SHP77 (cell line): ENCODE measurements at regions not wholly inside any gene's neighbourhood (a gene's known extent, or its start where the extent isn't known, plus 50 kb on each side); places are given as distances from the start of the nearest gene placed in this dataset.

Experiments used
- DNase-seq, 2 experiments: peaks; one replicate each; lab custom pipeline; 2025; lab: John Stamatoyannopoulos, UW

DNA sequence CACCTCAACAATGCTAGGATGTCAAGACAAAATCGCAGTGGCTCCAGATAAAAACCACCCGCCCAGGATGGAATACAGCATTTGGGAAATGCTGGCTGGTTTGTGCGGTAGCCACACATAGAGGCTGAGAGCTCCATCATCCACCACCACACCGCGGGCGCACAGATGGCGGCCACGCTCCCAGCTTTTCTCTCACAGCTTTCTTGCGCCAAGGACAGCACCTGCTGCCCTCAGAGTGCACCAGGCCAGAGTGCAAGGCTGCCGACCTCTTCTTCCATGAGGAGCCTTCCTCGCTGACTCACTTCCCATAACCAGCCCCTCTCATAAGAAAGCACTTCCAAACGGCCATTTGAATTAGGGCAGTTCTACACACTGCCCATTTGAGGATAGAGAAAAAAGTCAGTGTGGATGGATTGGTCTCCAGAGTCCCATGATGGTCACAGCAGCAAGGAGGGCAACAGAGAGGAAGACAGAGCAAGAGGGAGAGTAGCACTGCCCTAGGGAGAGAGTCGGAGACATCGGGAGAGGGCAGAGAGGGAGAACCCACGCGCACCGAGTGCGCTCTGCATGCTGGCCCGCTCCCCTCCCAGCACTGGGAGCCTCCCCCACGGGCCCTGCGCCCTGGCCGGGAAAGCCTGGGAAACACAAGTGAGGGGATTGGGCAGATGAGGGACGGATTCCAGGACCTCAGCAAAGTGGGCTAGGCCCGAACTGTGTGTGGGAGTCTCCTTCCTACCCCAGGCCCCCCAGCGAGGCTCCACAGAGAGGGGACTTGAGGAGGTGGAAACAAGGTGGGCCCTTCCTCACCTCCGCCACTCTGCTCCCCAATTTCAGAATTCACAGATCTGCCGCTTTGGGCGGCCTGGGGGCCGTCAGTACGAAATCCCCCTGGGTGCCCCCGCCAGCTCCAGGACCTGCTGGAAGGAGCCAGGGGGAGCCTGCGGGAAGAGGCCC lies 156.9 kb downstream of the USP12 start:
- DNase-seq = no peak

DNA sequence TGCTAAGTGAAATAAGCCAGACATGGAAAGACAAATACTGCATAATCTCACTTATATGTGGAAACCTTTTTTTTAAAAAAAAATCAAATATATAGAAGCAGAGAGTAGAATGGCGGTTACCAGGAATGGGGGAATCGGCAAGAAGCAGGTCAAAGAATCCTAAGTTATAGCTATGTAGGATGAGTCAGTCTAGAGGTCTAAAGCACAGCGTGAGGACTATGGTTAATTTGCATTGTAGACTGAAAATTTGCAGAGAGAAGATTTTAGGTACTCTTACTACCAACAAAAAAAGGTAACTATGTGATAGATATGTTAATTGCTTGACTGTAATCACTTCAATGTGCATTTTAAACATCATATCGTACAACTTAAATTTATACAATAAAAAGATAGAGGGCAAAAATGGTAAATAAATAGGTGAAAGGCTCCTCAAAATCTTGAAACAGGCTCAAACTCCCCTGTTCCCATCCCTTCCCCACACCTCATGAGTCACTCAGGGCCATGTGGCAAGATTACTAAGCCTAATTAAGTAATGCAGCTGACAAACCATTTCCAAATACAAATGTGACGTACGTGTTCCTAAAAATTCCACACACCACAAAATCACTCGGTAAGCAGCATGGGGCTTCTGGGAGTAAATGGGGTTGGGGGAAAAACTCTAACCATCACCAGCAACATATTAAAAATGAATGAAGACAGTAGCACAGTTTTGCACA lies 159.0 kb downstream of the USP12 start:
- DNase-seq = no peak

DNA sequence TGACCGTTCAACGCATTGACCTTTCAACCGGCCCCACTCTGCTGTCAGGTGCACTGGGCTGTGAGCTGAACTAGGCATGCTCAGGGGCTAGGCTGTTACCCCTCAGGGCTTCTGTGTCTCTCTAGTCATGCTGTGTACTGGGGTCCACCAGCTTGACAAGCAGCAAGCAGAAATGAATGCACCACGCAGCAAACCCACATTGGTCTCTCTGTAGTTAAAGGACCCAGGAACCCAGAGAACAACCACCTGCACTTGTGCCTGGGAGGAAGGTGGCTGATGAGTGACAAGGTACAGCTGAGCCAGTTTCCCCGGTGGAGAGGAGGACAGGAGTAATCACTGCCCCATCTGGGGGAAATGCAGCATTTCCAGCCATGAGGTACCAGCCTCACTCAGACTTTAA lies 159.9 kb downstream of the USP12 start:
- no peak for DNase-seq

GRCh38 chr13:27008733-27009132 lies 162.9 kb downstream of the USP12 start:
- DNase-seq = no peak

DNA sequence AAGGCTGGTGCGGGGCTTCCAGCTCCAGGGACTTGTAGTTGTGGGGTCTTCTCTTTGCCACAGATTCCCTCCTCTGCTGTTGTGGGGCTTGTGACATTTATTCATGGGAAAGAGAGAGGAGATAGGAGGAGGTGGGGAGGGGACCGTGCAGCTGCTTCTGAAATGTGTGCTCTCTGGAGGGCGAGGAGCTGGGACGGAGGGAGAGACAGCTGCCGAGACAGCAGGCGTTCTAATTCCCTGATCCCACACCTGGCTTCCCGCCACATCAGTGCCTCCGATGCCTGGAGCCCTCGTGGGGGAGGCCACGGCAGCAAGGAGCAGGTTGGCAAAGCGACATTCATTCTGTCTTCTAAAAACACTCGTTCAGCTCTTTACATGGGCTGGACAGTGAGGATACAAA lies 164.4 kb downstream of the USP12 start:
- peak; percentile 72 to 86 for DNase-seq

DNA sequence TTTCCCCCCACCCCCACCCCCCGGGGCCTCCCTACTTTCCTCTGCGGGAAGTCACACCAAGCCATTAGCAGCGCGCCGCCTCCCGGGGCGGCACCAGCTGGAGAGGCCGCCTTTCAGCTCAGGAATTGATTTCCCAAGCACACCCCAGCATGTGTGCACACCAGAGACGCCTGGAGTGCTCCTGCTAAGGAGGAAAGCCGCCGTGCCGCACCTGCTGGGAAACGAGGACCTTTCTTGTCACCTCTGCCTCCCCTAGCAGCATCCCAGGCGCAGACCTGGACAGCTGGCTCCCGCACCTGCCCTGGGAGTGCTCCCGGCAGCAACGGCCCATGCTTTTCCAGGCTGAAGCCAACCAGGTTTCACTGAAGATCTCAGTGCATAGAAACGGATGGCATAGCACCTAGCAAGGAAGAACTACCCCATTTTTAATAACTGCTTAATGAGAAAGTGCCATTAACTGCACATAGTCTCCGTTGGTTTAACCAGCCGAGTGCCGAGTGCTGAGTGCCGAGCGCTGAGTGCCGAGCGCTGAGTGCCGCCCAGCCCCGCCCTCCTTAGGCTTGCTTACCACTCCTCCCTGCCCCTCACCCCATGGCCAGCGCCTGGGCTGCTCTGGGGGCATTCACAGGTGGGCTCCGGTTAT lies 165.0 kb downstream of the USP12 start:
- peak; percentile 88 for DNase-seq

DNA sequence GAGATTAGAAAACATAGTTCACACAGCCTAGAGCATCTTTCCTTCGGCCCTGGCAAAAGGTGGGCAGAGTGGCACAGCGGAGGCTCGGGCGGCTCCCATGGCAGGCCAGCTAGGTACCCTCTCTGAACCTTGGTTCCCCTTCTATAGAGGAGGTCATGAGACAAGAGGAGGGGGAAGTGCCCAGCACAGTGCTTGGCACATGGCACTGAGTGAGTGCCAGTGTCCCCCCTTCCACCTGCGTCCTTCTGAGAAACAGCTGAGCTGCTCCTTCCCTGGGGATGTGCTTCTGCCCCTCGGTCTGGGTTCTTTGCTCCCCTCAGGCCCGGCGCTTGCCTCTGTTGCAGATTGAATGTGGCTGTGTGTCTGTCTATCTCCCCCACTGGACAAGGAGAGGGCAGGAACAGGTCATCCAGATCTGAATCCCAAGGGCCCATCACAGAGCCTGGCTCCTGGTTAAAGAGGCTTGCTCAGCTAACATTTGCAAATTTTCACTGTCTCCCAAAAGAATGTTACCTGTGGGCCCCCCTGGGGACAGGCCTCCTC lies 165.6 kb downstream of the USP12 start:
- DNase-seq = peak in 1 of 2 experiments; percentile 22

DNA sequence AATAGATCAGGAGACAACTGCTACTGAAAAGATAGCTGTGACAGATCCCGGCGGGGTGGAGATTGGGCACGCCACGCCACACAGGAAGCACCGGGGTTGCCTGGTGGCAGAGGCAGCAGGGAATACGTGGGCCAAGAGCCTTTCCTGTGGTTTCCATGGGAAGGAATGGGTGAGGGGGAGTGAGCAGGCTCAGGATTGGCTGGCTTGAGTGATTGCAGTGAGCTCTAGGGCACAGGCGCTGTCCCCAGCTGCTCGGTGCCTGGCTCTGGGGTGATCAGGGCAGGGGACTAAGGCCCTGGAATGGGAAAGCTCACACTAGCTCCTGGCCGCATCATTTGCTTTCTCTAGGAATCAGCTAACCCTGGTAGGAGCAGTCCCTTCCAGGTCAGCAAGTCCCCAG lies 166.1 kb downstream of the USP12 start:
- peak; percentile 82 to 83 for DNase-seq

- DNase-seq = no peak
Observed at GRCh38 chr13:27004866-27005265, 166.7 kb downstream of the USP12 start.

- DNase-seq = no peak
Observed at GRCh38 chr13:27004326-27004725, 167.3 kb downstream of the USP12 start.

GRCh38 chr13:27001705-27002104 lies 169.9 kb downstream of the USP12 start:
- peak; percentile 83 to 89 for DNase-seq

GRCh38 chr13:27000686-27001085 lies 170.9 kb downstream of the USP12 start:
- DNase-seq = no peak

DNA sequence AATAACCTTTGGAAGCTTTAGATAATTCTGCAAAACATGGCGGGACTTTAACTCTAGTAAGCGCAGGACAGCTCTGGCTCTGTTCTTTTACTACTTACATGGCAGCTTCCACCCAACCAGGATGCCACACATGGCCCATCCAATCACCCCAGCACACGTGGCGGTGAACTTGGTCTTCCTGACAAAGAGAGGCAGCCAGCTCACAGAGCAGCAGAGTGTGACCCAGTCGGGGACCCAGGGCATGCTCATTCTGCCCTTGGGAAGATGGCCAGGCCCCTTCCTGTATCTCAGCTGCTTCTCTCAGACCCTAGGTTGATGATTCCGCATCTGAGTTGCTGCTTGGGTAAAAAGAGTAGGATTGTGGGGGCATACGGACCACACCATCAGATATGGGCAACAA lies 172.1 kb downstream of the USP12 start:
- no peak for DNase-seq

DNA sequence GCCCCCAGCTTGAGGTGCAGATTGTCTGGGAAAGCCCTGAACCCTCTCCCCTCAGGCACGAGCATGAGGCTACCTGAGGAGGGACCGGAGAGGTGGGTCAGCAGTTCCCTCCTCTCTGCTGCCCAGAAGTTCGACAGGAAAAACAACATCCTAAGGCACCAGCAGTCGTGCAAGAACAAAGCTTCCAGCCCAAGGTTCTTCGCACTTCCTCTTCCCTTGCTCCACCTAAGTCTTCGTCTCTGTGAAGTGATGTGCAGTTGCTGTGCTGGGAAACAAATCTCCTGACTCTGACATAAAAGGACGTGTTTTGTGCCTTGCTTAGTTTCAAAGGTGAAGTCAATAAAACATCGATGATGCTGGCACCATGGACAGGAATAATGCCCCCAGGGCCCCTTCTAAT lies 173.3 kb downstream of the USP12 start:
- no peak for DNase-seq

DNA sequence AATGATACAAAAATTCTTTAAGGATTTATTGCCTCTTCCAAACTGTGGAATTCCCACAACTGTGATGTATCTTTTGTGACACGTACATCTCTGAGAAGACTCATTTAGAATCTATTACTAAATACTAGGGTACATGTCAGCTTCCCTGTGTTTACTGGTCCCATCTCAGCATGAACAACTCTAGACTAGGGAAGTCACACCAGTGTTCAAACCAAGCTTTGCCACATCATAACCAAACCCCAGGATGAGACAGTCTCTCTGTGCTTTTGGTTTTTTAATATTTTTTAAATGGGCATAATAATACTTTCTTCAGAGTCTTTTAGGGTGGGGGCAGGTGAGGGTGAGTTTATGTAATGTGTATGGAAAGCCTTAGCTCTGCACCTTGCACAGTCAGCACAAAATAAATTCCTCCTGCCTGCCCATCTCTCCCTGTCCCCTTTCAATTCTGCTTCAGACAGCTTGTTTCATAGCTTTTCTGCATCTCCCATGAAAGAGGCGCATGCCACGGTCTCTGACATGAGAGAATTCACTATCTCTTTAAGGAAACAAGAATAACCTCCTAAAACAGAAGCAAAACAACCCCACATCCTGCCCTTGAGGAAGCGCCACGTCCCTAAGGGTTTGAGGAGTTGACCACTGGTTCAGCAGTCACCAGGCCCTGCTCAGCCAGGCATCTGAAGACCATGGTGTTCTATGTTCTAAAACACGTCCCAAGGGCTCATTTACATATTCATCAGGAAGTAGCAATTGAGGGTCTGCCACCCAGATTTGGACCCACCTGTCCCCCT lies 174.5 kb downstream of the USP12 start:
- no peak for DNase-seq

DNA sequence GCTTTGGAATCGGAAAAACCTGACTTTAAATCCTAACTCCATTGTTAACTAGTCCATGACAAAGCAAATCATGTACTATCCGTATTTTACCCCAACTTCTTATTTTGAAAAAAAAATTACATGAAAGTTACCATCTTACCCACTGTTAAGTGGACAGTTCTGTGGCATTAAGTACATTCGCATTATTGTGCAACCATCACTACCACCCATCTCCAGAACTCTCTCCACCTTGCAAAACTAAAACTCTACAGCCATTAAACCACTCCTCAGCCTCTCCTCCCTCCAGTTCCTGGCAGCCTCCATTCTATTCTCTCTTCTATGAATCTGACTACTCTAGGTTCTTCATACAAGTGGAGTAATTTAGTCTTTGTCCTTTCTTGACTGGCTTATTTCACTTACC lies 176.5 kb downstream of the USP12 start:
- DNase-seq = no peak

DNA sequence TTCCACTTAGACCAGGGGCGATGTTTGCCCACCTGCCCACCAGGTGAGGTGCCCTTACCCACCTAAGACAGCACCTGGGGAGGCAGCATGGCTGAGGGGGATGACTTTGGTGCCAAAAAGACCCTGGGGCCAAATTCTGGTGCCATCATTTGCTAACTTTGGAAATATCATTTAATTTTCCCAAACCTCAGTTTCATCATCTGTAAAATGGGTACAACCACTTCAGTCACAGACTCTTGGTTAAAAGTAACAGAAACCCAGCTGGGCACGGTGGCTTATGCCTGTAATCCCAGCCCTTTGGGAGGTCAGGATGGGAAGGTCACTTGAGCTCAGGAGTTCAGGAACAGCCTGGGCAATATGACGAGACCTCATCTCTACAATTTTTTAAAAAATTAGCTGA lies 177.8 kb downstream of the USP12 start:
- DNase-seq = no peak

DNA sequence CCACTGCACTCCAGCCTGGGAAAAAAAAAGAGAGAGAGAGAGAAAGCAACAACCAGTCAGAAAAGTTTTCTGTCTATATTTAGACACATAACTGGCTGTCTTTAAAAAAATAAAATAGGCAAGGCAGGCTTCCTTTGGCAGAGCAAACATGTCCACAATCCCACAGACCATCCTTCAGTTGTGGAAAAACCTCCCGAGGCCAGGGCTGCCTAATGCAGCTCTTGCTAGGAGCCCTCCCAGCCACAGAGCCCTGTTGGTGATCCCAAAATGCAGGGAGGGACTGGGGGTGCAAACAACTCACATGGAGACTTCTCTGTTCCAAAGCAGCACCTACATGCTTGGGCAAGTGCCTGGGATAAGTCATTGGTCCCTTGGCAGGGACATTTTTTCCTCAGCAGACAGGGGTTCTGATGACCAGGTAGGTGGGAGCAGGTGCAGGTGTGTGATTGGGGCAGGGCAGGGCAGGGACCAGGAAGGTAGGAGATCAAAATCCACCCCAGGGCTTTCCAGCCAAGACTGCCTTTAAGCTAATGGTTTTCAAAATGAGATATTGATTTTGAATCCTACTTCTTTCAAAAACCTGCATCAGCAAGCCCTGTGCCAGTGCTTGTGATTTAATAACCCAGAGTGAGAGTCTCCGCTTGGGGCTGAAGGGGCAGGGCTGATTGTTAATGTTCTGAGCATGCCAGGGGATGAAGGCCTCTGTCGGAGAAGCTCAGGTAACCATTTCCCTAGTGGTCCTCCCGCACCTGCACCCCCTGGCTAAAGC lies 178.5 kb downstream of the USP12 start:
- no peak for DNase-seq

DNA sequence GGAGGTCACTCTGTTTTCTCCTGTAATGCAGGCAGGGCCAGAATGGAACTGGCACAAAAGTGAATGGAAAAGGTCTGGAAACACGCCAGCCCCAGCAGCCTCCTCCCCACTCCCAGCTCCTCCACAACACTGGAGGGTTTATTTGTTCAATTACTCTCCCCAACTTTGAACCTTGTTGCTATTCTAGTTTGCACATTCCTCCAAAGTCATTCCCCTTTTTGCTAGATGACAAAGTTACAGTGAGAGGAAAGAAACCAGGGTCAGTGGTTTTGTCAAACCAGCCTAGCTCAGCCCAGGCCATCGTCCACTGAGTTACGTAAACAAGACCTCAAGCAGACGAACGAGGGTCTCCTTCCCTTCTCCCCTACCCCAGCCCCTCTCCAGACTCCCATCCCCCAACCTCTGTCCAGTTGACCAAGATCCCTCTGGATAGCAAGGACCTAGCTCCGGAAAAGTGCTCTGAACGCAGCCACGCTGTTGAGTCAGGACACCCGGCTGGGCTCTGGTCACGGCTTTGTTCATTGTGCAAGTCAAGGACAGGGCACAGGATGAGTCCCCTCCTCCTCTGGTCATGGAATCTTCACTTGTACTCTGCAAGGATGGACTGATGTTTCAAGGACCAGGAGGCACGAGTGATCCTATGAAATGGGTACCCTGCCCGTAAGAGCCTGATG lies 180.0 kb downstream of the USP12 start:
- DNase-seq = no peak
